Left ventricle myocardium inferior (tissue), 1 donor: ENCODE measurements at regions not wholly inside any gene's neighbourhood (a gene's known extent, or its start where the extent isn't known, plus 50 kb on each side); places are given as distances from the start of the nearest gene placed in this dataset.

Experiments used
- DNase-seq: peaks from one replicate; pipeline ENCODE4 v3.0.0-alpha.2; 2020
- H3K27ac ChIP-seq: fragments of 200-600 bp; replicated peaks from 2 replicates; pipeline ENCODE4 v1.8.0; 2021
- H3K27me3 ChIP-seq: fragments of 200-600 bp; 2 replicates; pipeline ENCODE4 v1.8.0; 2021; ENCODE audit warnings: low read depth
- H3K36me3 ChIP-seq: fragments of 200-600 bp; 2 replicates; pipeline ENCODE4 v1.8.0; 2021
- H3K4me1 ChIP-seq: fragments of 200-600 bp; 2 replicates; pipeline ENCODE4 v1.8.0; 2021
- H3K4me3 ChIP-seq: fragments of 200-600 bp; 2 replicates; pipeline ENCODE4 v1.8.0; 2021; ENCODE audit warnings: mild to moderate bottlenecking, moderate library complexity
- H3K9me3 ChIP-seq: fragments of 200-600 bp; replicated peaks from 2 replicates; pipeline ENCODE4 v1.8.0; 2021
- intact Hi-C: fragments of 100-400 bp; cut with micrococcal nuclease; formaldehyde crosslinking; loops from one replicate; pipeline ENCODE4 v1.11.0; 2022
- TF ChIP-seq, protein P1 (sequence below): fragments of 200-600 bp; IDR thresholded peaks from 2 replicates; pipeline ENCODE4 v1.8.0; 2021; ENCODE audit warnings: antibody characterized with exemption, mild to moderate bottlenecking, borderline replicate concordance
- donor health status: DM: no; HTN: yes; CAD: no; lungs with severe emphysema.

DNA sequence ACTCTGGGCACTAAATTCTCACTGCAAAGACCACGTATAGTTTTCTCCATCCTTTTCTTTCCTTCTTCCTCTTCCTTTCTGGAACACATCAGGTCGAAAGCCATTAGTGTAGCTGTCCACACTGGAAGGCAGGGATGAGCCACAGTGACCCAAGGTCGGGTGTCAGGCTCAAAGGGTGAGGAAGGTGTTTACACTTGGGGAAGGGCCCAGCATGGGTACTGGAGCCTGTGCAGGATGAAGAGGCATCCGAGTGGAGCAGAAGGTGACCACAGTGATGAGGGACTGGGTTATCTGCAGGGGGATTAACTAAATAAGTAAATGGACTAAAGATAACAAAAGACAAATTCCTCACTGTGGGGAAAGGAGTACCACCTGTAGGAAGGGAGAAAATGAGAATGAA is 164.0 kb downstream of the SOX9 start:
- no peak for DNase-seq

DNA sequence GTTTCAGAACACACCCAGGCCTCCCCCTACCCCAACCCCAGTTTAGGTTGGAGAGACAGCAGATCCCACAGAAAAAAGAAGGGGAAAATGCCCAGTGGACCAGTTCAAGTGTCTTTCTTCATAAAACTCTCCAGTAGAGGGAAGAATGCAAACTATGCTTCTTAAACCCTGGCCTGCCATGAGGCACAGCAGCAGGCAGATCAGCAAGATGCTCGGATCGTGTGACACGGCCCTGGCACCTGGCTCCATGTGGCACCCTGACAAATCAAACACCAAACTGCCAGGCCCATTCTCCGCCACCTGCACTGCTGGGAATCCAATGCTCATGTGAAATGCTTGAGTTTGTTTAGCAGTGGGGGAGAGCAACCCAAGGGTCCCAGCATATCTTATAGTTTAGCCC is 166.8 kb downstream of the SOX9 start:
- Histone ChIP-seq H3K4me1 (no peaks in the 10 kb centered on the region), H3K36me3 (no peaks in the 10 kb centered on the region), H3K27me3 (peaks cover 13% of the 10 kb centered on the region), H3K9me3 (no peaks in the 10 kb centered on the region), H3K4me3 (no peak overlapping the region), H3K27ac (no peak overlapping the region)
- no peak for DNase-seq
- TF ChIP-seq, protein P1, sequence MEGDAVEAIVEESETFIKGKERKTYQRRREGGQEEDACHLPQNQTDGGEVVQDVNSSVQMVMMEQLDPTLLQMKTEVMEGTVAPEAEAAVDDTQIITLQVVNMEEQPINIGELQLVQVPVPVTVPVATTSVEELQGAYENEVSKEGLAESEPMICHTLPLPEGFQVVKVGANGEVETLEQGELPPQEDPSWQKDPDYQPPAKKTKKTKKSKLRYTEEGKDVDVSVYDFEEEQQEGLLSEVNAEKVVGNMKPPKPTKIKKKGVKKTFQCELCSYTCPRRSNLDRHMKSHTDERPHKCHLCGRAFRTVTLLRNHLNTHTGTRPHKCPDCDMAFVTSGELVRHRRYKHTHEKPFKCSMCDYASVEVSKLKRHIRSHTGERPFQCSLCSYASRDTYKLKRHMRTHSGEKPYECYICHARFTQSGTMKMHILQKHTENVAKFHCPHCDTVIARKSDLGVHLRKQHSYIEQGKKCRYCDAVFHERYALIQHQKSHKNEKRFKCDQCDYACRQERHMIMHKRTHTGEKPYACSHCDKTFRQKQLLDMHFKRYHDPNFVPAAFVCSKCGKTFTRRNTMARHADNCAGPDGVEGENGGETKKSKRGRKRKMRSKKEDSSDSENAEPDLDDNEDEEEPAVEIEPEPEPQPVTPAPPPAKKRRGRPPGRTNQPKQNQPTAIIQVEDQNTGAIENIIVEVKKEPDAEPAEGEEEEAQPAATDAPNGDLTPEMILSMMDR = no peak
- intact Hi-C loops = no loop called here

More for the DNA sequence above, 164.0 kb downstream of the SOX9 start:
- intact Hi-C loops = no loop called here
- Histone ChIP-seq H3K27ac (no peak overlapping the region), H3K4me1 (no peaks in the 10 kb centered on the region), H3K4me3 (no peak overlapping the region), H3K9me3 (no peaks in the 10 kb centered on the region), H3K27me3 (peaks cover 23% of the 10 kb centered on the region), H3K36me3 (no peaks in the 10 kb centered on the region)
- TF ChIP-seq, protein P1 = no peak

DNA sequence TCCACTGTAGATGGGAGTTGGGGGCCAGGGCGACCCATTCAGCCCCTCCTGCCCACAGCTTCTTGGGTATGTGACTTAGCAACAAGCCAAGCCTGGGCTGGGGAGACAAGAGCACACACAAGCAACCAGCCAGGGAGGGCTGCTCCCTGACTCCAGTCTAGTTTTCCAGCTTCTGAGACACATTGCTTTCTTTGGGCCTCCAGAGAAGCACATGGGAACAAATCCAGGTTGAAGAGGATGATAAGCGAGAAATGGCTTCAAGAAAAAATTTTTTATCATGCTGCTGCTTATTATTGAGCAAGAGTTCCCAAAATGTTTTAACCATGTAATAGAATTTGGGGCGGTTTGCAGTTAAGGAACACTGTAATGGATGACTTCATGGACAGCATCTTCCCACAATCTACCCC is 173.7 kb downstream of the SOX9 start:
- intact Hi-C loops = no loop called here
- Histone ChIP-seq H3K36me3 (no peaks in the 10 kb centered on the region), H3K9me3 (no peaks in the 10 kb centered on the region), H3K27ac (peak overlapping the region; percentile 43), H3K4me3 (no peak overlapping the region), H3K4me1 (peaks cover 8% of the 10 kb centered on the region), H3K27me3 (peaks cover 66% of the 10 kb centered on the region)
- TF ChIP-seq, protein P1 = no peak
- DNase-seq = peak; percentile 20

DNA sequence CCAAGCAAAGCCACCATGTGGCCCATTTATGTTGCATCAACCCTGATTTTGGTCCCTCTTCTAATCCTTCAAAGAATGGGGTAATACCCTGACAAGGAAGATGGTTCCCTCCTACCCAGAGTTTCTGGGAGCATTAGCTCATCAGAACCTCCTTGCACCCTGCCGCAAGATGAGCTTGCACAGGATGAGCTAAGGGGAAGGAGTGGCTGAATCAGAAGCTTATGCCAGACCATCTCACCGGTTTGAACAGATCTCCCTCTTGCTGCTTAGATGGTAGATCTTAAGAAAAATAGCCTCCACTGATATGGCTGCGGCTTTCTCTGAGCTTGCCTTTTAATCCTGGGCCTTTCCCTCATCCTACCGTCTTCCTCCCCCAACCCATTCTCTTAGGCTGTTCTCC is 175.1 kb downstream of the SOX9 start:
- Histone ChIP-seq H3K4me1 (peaks cover 8% of the 10 kb centered on the region), H3K27ac (no peak overlapping the region), H3K36me3 (no peaks in the 10 kb centered on the region), H3K27me3 (peaks cover 75% of the 10 kb centered on the region), H3K4me3 (no peak overlapping the region), H3K9me3 (no peaks in the 10 kb centered on the region)
- TF ChIP-seq, protein P1 = no peak
- intact Hi-C loops = no loop called here
- DNase-seq = no peak

DNA sequence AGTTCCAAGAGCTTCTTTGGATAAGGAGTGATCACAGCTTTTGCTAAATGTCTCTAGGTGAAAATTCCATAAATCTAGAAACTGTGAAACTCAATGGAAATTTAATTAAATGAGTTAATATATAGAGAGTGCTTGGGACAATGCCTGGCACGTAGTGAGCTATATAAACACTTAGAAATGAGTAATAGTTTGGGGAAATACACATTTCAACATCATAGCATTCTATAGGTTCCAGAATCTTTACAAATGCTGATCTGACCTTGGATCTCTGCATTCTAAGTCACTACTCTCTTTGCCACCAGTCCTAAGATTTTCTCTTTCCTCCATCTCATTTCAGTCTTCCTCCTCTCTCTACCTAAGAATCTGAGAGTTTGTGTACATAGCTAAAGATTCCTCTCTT is 175.6 kb downstream of the SOX9 start:
- Histone ChIP-seq H3K4me1 (peaks cover 8% of the 10 kb centered on the region), H3K9me3 (no peaks in the 10 kb centered on the region), H3K36me3 (no peaks in the 10 kb centered on the region), H3K4me3 (no peak overlapping the region), H3K27me3 (peaks cover 75% of the 10 kb centered on the region), H3K27ac (no peak overlapping the region)
- DNase-seq = no peak
- TF ChIP-seq, protein P1 = no peak
- intact Hi-C loops = no loop called here
